Astrocyte (in vitro differentiated cells and primary cell): ENCODE measurements at regions not wholly inside any gene's neighbourhood (a gene's known extent, or its start where the extent isn't known, plus 50 kb on each side); places are given as distances from the start of the nearest gene placed in this dataset.
"Not testable (repeated sequence)": the region's sequence is repeated elsewhere in the genome, so short reads cannot be mapped to it uniquely, and the experiment has no call there.

Experiments used
- DNase-seq: peaks from one replicate; pipeline ENCODE4 v3.0.0-alpha.2; 2010; ENCODE audit warnings: low read depth
- FAIRE-seq: peaks from 2 replicates; lab custom pipeline; 2011; peaks lifted over from hg19 to GRCh38; lab: Jason Lieb, UNC
- H2AFZ ChIP-seq: 2 replicates; pipeline ENCODE4 v1.6.0; 2012; ENCODE audit warnings: low read depth, low read length, inconsistent platforms
- H3K27ac ChIP-seq: 2 replicates; pipeline ENCODE4 v1.5.1; 2011; ENCODE audit warnings: low read depth, low read length, inconsistent platforms
- H3K27me3 ChIP-seq: 2 replicates; pipeline ENCODE4 v1.6.0; 2011; ENCODE audit warnings: low read length, inconsistent platforms; ENCODE audit not compliant: insufficient read depth
- H3K36me3 ChIP-seq: 2 replicates; pipeline ENCODE4 v1.5.1; 2011; ENCODE audit warnings: low read length, inconsistent platforms; ENCODE audit not compliant: insufficient read depth
- H3K4me1 ChIP-seq: 2 replicates; pipeline ENCODE4 v1.5.1; 2011; ENCODE audit warnings: low read length, inconsistent platforms; ENCODE audit not compliant: insufficient read depth
- H3K4me2 ChIP-seq: 2 replicates; pipeline ENCODE4 v1.6.0; 2012; ENCODE audit warnings: low read length, inconsistent platforms
- H3K4me3 ChIP-seq: 2 replicates; pipeline ENCODE4 v1.5.1; 2011; ENCODE audit warnings: low read depth, mild to moderate bottlenecking, low read length, inconsistent platforms; ENCODE audit not compliant: insufficient read depth
- H3K79me2 ChIP-seq: 2 replicates; pipeline ENCODE4 v1.6.0; 2012; ENCODE audit warnings: mild to moderate bottlenecking, low read length, inconsistent platforms; ENCODE audit not compliant: insufficient read depth
- H3K9ac ChIP-seq: 2 replicates; pipeline ENCODE4 v1.6.0; 2012; ENCODE audit warnings: mild to moderate bottlenecking, low read length, inconsistent platforms
- H3K9me3 ChIP-seq: 2 replicates; pipeline ENCODE4 v1.5.1; 2012; ENCODE audit warnings: low read depth, mild to moderate bottlenecking, low read length, inconsistent platforms; ENCODE audit not compliant: insufficient read depth
- H4K20me1 ChIP-seq: 2 replicates; pipeline ENCODE4 v1.6.0; 2012; ENCODE audit warnings: low read length, inconsistent platforms; ENCODE audit not compliant: insufficient read depth
- H3K27ac Mint-ChIP-seq: one replicate; pipeline ENCODE4 v1.8.0; 2021; ENCODE audit warnings: mild to moderate bottlenecking, mixed read lengths; ENCODE audit not compliant: unreplicated experiment
- H3K27me3 Mint-ChIP-seq: one replicate; pipeline ENCODE4 v1.8.0; 2021; ENCODE audit warnings: low read depth, mixed read lengths; ENCODE audit not compliant: unreplicated experiment
- H3K36me3 Mint-ChIP-seq: one replicate; pipeline ENCODE4 v1.8.0; 2021; ENCODE audit warnings: low read depth, mixed read lengths; ENCODE audit not compliant: unreplicated experiment
- H3K4me1 Mint-ChIP-seq: one replicate; pipeline ENCODE4 v1.8.0; 2021; ENCODE audit warnings: low read depth, mixed read lengths; ENCODE audit not compliant: unreplicated experiment
- H3K4me3 Mint-ChIP-seq: one replicate; pipeline ENCODE4 v1.8.0; 2021; ENCODE audit warnings: mild to moderate bottlenecking, moderate library complexity, mixed read lengths; ENCODE audit not compliant: unreplicated experiment
- H3K9me3 Mint-ChIP-seq: one replicate; pipeline ENCODE4 v1.8.0; 2021; ENCODE audit warnings: mild to moderate bottlenecking, mixed read lengths; ENCODE audit not compliant: unreplicated experiment
- CTCF ChIP-seq: IDR thresholded peaks from 2 replicates; pipeline ENCODE4 v1.5.1; 2011; ENCODE audit warnings: low read depth, mild to moderate bottlenecking, inconsistent platforms, low read length, moderate library complexity; ENCODE audit not compliant: insufficient read depth

- H3K4me2 ChIP-seq = no peak overlapping the region
- no peak overlapping the region for H2AFZ ChIP-seq
- no peaks in the 10 kb centered on the region for H3K4me1 Mint-ChIP-seq
- no peak overlapping the region for H3K4me3 ChIP-seq
- H3K9me3 ChIP-seq = no peaks in the 10 kb centered on the region
- no peaks in the 10 kb centered on the region for H3K27me3 Mint-ChIP-seq
- H3K36me3 ChIP-seq = no peaks in the 10 kb centered on the region
- H4K20me1 ChIP-seq = no peaks in the 10 kb centered on the region
- no peak overlapping the region for H3K4me3 Mint-ChIP-seq
- no peak overlapping the region for H3K27ac Mint-ChIP-seq
- peaks cover 3% of the 10 kb centered on the region for H3K9me3 Mint-ChIP-seq
- no peaks in the 10 kb centered on the region for H3K4me1 ChIP-seq
- TF ChIP-seq CTCF = no peak
- DNase-seq = no peak
- no peak overlapping the region for H3K27ac ChIP-seq
- no peaks in the 10 kb centered on the region for H3K79me2 ChIP-seq
- H3K9ac ChIP-seq = no peak overlapping the region
- no peaks in the 10 kb centered on the region for H3K27me3 ChIP-seq
- H3K36me3 Mint-ChIP-seq = no peaks in the 10 kb centered on the region
- FAIRE-seq = no peak
Observed at GRCh38 chr1:233470741-233471499, 143.0 kb upstream of the KCNK1 start.

- H3K4me3 ChIP-seq, H3K79me2 ChIP-seq, H3K36me3 Mint-ChIP-seq, FAIRE-seq, H3K4me2 ChIP-seq, H3K27ac ChIP-seq, H3K4me1 Mint-ChIP-seq, H3K27me3 ChIP-seq, DNase-seq, H3K4me3 Mint-ChIP-seq, H3K27me3 Mint-ChIP-seq, H2AFZ ChIP-seq, H3K4me1 ChIP-seq, H3K9me3 Mint-ChIP-seq, H3K9me3 ChIP-seq, H4K20me1 ChIP-seq, H3K36me3 ChIP-seq, H3K27ac Mint-ChIP-seq, H3K9ac ChIP-seq: not testable (repeated sequence)
Observed at GRCh38 chr1:233471851-233472250, 142.1 kb upstream of the KCNK1 start.

GRCh38 chr1:233472796-233473195, 141.1 kb upstream of the KCNK1 start:
- not testable (repeated sequence) for H2AFZ ChIP-seq, H3K36me3 Mint-ChIP-seq, H3K36me3 ChIP-seq, H3K4me3 Mint-ChIP-seq, H3K27ac Mint-ChIP-seq, FAIRE-seq, H3K4me1 Mint-ChIP-seq, H3K4me3 ChIP-seq, H3K27me3 ChIP-seq, H3K9me3 Mint-ChIP-seq, H3K4me1 ChIP-seq, H3K9me3 ChIP-seq, DNase-seq, H3K79me2 ChIP-seq, H3K27ac ChIP-seq, H4K20me1 ChIP-seq, H3K9ac ChIP-seq, H3K4me2 ChIP-seq, H3K27me3 Mint-ChIP-seq
